Gastroesophageal sphincter (tissue), 3 donors: ENCODE measurements at regions not wholly inside any gene's neighbourhood (a gene's known extent, or its start where the extent isn't known, plus 50 kb on each side); places are given as distances from the start of the nearest gene placed in this dataset.

Experiments used
- CTCF ChIP-seq, 4 experiments: fragments of 200-600 bp in 2 of 4; fragments of 450-650 bp in 2 of 4; sonication (generic) in 1 of 4; IDR thresholded peaks; one replicate each; pipeline ENCODE4 v1.5.1; 2017 to 2019; ENCODE audit warnings: antibody characterized with exemption in 4 of 4, mild to moderate bottlenecking in 2 of 4, moderate library complexity in 2 of 4
- EP300 ChIP-seq: sonication (generic); formaldehyde crosslinking; IDR thresholded peaks from one replicate; pipeline ENCODE4 v1.6.1; 2017; ENCODE audit warnings: antibody characterized with exemption, mild to moderate bottlenecking
- POLR2AphosphoS5 ChIP-seq: sonication (generic); formaldehyde crosslinking; IDR thresholded peaks from one replicate; pipeline ENCODE4 v1.6.1; 2017; ENCODE audit warnings: antibody characterized with exemption

- TF ChIP-seq CTCF (IDR thresholded peaks at IDR 0.05) (no peak), POLR2AphosphoS5 (no peak), EP300 (no peak)
Measured at GRCh38 chr10:4202938-4203337, 417.9 kb upstream of the KLF6 start.
